AG10803 (cell line): ENCODE measurements at regions not wholly inside any gene's neighbourhood (a gene's known extent, or its start where the extent isn't known, plus 50 kb on each side); places are given as distances from the start of the nearest gene placed in this dataset.

Experiments used
- DNase-seq: peaks from one replicate; pipeline ENCODE4 v3.0.0; 2010; ENCODE audit warnings: low read depth
- H3K4me3 ChIP-seq: 2 replicates; pipeline ENCODE4 v1.5.1; 2011; ENCODE audit warnings: mild to moderate bottlenecking, low read length, control low read depth
- CTCF ChIP-seq: conservative IDR thresholded peaks from 2 replicates; pipeline ENCODE4 v1.5.1; 2011; ENCODE audit warnings: mild to moderate bottlenecking, low read length, control low read depth, inconsistent platforms

DNA sequence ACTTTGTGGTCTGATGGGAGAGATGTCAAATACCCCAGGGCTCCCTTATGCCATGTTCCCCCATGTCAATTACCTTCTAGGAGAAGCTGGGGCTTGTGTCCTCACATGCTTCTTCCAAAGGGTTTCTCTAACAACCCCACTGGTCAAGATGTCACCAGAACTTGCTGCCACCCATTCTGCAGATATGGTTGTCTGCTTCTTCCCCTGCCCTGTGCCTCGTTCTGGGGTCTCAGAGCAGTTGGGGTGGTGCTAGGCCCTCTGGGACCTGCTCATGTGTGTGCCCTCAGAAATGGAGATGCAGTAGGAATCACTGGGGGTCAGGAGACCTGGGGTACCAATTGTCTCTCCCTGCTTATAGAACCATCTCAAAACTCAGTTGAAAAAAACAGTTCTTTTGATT is 268.6 kb downstream of the MYCN start:
- TF ChIP-seq CTCF, result no peak
- no peak overlapping the region for H3K4me3 ChIP-seq
- no peak for DNase-seq

DNA sequence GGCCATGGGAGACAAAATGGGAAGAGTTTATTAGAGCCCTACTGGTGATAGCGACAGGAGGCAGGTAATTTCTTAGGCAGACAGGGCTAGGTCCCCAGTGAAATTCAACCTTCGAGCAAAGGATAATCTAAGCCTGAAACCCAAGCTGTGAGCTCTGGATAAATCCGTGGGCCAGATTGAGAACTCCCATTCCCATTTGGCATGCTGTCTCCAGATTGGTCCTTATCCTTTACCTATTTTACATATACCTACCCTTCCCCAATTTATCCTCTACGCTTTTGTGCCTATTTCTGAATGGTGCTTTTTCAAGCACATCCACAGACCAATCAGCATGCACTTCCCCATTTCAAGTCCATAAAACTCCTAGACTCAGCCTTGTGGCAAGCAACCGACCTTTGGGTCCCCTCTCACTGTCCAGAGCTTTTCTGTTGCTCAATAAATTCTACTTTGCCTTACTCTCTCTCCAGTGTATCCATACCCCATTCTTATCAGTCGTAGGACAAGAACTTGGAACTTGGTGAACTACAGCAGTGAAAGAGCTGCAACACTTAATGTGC is 268.0 kb downstream of the MYCN start:
- no peak for TF ChIP-seq CTCF
- no peak for DNase-seq

GRCh38 chr2:16207611-16208010 is 267.3 kb downstream of the MYCN start:
- H3K4me3 ChIP-seq, result no peak overlapping the region
- TF ChIP-seq CTCF, result no peak
- no peak for DNase-seq

More for the DNA sequence above, 268.0 kb downstream of the MYCN start:
- H3K4me3 ChIP-seq, result no peak overlapping the region

DNA sequence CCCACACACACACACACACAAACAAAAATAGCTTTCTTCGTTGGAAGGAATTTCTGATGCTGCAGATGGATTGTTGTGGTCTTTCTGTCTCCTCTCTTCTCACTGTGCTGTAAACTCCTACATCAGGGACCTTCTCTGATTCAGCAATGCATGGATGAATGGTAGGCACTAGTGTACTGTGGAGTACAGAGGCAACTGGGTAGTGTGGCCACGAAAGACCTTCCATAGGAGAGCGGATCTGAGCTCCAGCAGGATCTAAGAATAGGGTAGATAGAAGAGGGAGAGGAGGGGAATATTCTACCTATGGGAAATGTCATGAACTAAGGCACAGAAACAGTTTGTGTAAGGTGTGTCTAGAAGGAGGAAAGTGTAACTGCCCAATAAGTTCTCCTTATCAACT is 266.8 kb downstream of the MYCN start:
- no peak for TF ChIP-seq CTCF
- DNase-seq, result no peak
- no peak overlapping the region for H3K4me3 ChIP-seq

- H3K4me3 ChIP-seq, result no peak overlapping the region
- no peak for DNase-seq
- no peak for TF ChIP-seq CTCF
These were observed 266.0 kb downstream of the MYCN start for GRCh38 chr2:16206191-16206944.

DNA sequence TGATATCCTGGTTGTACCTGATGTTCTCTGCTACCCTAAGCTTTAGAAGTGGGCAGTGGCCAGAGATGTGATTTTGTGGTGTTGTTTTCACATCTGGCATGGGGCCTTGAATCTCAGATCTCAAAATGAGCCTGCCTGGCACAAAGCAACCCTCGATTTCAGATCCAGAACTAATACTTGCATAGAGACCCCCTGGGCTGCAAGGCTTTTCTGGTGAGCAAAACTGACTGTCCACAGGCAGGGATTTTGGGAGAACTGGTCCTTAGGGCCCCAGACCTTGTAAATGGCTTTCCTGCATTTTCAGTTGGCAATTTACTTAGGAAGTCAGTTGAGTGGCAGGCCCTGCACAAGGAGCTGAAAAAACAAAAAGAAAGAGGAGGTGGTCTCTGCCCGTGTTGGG is 265.3 kb downstream of the MYCN start:
- no peak for DNase-seq
- no peak overlapping the region for H3K4me3 ChIP-seq
- TF ChIP-seq CTCF, result no peak
